Right kidney (tissue), 1 donor: ENCODE measurements at regions not wholly inside any gene's neighbourhood (a gene's known extent, or its start where the extent isn't known, plus 50 kb on each side); places are given as distances from the start of the nearest gene placed in this dataset.

ENCODE experiments used
- DNase-seq: peaks from one replicate; pipeline ENCODE4 v3.0.0-alpha.2; 2016

DNA sequence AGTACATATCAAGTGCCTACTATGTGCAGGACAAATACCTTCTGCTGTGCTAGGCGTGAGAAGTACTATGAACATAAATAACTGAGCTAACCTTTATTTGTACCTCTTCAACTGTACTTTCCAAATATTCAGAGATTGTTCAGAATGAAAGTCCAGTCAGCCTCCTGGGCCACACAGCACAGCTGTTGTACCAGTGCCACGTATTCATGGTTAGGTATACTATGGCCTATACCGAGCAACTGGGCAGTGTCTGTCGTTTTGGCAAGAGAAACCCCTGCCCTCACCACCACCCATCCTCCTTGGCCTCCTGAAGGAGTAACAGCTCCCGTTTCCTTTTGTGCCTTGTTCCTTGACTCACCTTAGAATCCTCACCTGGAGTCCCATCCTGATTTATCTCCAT, 53.0 kb downstream of the RASSF10 start:
- DNase-seq: no peak

DNA sequence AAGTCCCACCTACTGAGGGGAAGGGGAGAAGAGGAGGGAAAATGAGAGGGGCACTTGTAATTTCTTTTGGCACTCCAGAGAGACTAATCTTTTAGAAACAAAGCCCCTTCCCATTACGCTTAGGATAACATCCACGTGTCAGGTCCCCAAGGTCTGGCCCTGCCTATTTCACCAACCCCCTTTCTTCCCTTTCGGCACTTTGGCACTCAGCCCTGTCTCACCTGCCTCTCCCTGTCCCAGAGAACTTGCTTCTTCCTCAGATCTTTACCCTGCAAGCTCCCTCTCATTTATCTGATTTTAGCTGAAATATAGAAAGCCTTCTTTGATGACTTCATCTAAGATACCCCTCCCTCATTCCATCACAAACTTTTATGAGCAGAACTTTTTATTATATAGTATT, 55.5 kb downstream of the RASSF10 start:
- DNase-seq: no peak

DNA sequence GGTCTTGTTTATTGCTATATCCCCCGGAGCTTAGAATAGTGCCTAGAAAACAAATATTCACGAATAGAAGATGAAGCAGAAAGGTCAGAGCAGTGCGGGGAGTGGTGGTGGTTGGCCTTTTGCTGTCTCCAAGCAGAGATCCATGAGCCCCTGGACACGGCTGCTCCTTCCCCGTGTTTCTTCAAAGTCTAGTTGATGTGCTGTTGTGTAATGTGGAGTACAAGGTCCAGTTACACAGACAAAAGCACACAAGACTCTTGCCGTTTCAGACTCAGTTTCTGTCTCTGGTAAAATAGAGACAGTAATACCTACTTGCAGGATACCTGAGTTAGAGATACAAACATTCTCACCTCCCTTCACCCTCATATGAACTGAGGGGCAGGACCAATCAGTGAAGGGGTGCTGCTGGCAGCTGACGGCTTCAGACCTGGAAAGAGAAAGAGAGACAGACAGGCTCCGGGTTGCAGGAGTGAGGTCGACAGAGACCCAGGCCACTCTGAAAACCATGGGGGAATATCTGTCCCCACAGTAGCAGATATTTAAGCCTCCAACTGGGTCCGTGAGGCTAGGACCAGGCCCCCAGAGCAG, 56.2 kb downstream of the RASSF10 start:
- no peak for DNase-seq

DNA sequence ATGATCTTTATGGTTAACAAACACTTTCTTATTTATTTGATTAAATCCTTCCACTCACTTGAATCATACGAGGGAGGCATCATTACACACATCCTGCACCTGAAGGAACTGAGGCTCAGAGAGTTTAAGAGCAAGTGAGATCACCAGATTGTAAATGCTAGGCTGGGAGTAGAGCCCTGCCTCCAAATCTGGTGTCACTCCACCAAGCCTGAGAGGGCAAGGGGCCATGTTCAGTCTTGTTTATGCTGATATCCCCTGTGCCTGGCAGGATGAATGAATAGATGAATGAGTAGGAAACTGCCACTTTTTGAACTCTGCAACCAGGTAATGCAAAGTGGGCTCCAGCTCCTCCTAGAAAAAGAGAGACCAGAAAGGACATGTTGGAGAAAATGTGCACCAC, 59.1 kb downstream of the RASSF10 start:
- DNase-seq: no peak

DNA sequence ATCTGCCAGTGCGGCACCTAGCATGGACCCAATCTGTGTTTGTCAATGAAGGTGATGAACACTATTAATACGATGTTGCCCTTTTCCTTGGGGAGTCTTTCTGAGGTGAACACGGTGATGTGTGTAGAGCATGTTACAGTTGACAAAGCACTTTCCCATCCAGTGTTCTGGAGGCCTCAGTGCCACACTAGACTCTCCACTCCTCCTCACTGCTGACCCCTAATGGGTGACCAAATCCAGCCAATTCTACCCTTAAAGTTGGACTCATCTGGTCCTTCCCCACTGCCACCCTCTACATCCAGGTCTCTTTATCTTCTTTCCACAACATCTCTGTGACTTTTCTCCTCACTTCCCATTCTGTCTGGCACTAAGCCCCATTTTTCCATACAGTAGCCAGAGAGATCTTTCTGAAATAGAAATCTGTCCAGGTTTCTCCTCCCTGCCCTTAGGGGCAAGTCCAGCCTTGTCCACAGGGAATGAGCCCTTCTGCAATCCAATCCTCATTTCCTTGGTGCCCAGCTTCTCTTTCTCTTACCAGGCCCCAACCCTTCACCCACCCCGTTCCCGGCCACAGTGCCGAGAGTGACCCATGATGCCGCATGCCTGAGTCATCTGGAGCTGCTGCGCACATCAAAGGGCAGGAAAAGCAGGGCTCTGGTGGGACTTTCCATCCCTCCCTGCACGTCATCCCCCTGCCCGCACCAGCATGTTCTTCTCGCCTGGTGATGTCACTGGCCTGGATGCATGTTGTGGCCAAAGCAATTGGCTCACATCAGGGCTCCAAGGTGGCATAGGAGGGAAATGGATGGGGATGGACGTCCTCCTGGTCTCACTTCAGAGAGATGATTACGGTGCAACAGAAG, 64.2 kb downstream of the RASSF10 start:
- no peak for DNase-seq

DNA sequence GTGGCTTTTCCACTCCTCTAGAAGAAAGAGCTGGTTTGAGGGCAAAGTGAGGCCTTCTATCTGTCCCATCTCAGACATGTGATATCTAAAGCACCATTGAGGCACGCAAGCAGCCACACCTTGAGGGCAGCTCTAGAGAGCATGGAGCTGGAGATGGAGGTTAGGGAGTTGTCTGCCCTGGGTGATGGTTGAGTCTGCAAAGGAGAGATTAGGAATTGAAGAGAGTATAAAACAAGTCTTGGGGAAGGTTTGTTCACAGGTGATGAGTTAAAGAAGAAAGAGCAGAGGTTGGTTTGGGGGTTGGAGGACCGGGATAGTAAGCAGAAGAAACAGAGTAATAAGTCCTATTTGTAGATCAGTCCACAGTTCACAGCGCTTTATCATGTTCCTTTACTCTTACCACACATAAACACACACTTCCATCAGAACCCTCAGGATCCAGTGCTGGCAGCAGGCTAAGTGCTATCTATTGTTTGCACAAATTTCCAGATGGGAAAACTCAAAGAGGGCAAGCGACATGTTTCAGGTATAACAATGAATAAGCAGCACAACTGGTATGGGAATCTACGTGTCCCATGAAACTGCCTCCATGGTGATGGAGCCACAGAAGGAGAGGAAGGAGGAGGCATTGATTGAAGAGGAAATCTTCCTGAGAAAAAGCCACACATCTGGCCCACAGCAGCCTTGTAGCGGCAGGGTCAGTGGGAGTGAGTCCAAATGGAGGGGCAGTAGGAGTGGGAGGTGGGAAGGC, 65.8 kb downstream of the RASSF10 start:
- DNase-seq: no peak

DNA sequence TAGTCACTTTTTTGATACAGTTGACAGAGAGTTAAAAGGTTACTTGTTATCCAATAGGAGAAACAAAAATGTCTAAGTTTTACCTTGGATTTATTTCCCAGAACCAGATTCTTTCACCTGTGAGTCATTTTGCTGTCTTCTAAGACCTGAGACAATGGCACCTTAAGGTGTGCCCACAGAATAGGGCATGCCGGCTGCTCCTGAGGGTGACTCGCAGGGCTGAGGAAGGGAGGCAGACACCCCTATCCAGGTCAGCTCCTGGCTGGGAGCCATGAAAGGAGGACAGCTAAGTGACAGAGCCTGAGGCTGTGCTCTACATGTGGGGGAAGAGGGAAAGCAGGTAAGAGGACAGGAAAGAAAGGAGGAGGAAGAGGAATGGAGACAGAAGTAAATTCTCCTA, 67.8 kb downstream of the RASSF10 start:
- DNase-seq: no peak

DNA sequence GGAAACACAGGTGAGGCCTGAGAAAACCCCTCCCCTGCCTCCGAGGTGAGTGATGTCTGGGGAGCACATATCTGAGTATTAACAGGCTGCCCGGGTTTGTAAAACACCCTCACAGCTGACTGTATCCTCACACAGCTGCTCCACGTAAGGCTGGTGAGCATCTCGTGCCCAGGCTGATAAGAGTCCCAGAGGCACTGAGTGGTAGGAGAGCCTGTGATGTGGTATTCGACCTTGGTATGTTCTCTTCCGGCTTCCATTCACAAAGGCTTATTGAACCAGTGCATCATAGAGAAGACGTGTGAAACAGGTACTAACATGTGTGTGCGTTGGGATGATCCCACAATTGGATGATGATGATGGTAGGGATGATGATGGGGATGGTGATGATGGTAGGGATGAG, 71.7 kb downstream of the RASSF10 start:
- no peak for DNase-seq

DNA sequence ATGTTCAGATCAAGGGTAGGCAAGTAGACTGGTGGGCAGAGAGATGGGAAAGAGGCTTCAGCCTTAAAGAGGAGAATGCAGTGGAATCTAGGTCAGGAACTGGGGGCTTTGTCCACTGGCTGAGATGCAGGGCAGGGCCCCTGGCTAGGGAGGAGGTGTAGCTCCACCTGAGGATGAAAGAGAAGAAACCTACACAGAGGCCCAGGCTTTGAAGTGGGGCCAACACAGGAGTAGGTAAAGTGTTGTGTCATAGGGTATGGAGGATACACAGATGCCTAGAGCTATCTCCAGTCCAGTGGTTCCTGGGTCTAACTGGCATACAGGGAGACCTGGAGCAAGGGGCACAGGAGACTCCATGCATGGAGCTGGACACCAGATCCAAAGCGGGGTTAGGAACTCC, 73.5 kb downstream of the RASSF10 start:
- no peak for DNase-seq

DNA sequence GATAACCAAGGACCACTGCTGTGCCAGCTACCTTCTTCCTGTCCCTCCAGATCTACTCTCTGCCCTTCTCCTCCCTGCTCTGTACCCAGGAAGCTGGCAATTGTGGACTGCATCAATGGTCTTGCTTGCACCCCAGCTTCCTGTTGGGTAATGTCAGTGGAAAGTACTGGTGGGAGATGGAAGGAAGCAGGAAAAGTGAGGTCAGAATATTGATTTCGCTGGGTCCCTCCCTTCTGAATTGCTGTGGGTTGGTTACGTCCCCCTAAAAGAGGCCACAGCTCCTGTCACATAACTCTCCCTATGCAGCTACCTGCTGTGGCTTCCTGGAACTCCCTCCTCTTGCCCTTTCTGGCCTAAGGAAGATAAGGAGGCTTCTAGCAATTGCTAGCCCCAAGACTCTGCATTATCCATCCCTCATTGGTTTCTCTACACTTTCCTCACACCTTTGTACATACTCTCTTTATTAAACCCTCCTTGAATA, 81.2 kb downstream of the RASSF10 start:
- DNase-seq: no peak

DNA sequence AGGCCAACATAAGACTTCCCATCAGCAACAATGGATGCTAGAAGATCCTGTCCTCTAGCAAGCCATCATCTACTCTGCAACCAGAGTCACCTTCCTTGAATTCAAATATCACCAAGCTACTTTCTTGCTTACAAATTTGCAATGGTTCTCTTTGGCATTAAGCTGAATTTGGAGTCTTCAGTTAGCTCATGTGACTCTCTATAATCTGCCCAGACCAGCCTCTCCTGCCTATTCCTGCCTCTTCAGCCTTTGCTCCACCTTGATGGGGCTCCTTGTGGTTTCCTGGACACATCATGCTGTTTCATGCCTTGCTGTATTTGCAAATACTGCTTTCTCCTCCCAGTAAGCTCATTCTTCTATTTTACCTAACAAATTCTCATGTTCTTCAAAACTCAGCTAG, 82.3 kb downstream of the RASSF10 start:
- no peak for DNase-seq

DNA sequence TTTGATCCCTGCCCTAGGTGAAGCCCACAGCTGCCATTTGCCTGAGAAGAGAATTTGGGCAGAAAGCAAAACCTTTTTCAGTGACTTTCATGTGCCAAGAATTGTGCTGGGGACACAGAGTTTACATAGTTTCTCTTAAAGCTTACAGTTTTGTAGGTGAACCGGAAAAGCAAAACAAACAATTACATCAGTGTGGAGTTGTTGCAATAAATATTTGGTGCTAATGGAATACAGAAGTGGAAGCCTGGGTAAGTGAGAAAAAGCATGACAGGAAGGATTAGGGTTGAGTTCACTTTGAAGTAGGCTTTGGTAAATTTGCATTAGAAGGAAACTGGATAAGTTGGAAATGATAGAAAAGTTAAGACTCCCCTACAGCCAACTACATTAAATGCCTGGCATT, 82.7 kb downstream of the RASSF10 start:
- no peak for DNase-seq

DNA sequence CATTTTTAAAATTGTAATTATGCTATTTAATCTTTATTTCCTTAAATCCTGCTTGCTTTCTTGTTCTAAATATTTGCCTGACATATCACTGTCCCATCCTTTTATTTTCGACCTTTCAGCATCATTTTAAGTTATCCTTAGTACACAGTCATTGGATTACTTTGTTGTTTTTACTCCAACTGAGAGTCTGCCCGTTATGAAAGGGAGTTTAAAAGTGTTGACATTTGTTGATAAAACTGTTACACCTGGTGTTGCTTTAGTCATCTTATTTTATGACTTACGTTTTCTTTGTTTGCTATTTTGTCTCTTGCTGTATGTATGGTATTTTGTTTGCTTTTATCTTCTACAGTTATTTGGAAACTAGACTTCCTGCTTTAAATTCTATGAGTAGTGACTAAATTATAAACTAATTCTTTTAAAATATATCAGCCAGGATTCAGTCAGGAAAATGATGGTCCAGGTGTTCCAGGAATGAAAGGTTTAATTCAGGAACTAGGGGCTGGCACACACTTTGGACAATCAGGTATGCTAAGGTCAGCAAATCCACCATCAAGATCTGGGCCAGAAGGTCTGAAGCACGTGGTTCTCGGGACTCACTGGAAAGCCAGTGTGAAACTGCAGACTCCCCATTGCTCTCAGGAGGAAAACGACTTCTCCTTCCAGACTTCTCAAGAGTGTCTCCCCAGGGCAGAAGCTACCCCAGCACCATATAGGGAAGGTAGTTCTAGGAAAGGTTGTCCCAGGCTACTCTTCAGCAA, 86.0 kb downstream of the RASSF10 start:
- DNase-seq: no peak

DNA sequence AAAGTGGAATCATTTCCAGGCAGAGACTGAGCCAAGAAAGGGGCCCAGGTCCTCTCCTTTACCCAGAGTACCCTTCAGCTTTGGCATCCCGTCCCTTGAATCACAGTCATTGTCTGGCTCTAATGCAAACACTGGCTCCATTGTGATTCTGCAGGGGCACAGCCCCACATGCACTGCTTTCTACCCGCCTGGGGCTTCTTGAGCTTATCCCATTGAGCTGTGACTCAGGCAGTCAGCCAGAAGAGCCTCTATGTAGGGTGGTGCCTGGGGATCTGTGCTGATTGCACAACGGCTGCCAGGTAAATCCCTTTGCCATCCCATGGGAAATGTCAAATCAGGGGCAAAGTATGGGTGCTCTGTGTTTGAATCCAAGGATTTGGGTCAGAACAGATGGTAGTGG, 88.9 kb downstream of the RASSF10 start:
- no peak for DNase-seq

DNA sequence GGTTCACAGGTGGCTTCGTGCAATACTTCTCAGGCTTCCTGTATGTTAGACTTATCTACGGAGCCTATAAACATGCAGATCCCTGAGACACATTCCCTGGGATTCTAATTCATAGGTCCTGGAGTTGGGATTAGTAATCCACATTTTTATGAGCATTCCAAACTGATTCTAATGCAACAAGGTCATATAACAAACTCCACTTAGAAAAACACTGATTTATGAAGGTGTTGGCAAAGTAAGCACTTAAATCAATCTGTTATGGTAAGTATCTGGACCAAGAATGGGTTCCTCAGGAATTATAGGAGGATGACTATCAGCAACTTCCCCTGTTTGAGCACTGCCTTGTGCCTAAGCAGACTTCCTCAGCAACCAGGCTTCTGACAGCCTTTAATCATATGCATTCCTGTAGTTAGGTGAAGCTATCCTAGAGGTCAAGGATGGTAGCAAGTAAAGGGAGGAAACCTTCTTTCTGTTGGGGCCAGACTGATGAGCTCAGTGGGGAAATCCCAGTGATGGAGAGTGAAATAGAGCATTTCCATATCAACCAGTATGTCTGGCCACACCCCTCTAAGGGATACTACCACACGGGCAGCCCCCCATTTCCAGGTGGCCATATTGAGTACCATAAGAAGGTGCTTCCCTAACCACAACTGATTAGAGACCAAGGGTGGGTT, 89.6 kb downstream of the RASSF10 start:
- no peak for DNase-seq

DNA sequence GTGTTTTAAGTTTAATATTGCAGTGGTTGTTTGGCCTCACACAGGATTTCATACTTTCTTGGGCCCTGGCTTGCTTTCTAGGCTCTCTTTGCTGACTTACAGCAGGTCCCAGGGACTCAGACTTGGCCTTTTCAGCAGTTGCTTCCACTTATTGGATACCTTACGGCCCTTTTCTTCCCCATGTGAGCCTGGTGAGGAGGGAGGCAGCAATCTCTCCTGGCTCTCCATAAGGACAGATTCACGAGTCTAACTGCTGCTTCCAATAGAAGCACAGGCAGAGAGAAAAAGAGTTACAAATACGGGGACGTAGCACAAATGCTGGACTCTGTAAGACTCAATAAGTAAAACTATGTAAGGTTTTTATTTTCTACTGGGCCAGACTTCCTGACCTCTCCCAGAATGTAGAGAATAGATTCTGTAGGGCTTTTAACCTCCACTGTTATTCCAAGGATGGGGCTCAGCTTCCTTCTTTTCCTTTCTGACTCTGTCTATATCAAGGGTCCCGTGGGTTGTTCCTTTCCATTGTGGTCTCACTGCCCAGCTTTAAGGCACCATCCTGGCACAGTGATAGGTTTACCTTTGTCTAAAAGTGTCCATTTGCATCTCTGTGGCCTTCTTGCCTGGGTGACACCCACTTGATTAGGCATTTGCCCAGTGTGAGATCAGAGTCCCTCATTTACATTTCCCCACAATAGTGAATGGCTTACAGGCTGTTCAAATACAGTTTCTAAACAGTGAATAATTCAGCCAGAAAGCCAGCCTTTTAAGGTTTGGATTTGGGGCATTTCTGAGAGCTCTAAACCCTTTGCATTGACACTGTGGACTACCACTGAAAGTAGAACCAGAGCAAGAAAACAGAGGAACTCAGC, 92.8 kb downstream of the RASSF10 start:
- DNase-seq: no peak

DNA sequence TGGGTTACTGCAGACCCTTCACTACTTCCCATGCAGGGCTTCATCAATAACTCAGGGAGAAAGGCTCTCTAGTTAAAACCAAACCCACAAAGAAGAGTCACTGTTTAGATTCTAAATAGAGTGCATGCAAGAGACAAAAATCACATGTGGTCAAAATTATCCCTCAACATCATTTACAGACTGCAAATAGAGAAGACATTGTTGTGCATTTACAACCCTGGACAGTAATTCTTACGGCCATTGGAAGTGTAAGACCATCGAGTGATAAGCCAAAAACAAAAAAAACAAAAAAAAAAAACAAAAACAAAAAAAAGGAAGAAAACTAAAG, 93.4 kb downstream of the RASSF10 start:
- DNase-seq: no peak

DNA sequence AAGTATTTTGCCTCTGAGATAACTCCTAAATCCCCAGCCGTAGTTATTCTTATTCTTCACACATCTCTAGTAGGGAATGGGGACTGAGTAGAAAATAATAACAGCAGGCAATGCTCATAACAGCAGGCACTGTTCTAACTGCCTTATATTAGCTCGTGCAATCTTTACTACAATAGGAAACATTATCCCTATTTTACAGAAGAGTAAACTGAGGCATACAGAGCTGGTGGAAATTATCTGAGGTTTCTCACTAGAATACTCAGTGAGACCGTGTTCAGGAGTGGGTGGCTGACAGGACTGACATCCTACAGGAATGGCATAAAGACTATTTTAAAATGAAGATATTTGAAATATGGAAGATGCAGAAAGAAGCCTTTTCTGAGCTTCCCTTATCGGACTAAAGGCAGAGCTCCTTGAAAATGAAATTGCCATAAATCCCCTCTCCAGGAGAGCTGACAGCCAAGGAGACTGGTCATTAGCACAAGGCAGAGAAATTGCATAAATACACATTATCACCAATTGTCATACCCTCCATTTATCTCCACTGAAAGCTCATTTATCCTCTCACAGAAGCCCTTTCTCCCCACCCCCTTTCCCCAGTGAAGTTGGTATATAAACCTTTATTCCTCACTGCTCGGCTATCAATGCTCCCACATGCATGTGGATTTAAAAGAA, 93.9 kb downstream of the RASSF10 start:
- DNase-seq: no peak

DNA sequence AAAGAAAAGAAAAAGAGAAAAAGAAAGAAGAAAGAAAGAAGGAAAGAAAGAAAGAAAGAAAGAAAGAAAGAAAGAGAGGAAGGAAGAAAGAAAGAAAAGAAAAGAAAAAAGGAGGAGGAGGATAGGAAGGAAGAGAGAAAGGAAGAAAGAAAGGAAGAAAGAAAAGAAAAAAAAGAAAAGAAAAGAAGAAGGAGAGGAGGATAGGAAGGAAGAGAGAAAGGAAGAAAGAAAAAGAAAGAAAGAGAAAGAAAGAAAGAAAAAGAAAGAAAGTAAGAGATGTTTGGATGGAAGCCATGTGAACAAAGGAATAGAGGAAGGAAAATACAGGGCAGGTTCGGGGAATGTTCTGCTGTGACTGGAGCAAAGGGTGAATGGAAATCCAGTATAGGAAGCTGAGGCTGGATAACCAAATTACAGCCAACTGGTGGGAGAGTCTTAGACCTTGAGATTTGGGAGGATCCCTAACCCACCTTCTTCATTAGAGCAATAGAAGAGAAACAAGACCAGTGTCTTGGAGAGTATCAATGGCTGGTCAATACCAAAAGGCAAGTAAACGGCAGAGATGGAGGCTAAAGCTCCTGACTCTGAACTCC, 94.9 kb downstream of the RASSF10 start:
- DNase-seq: no peak

DNA sequence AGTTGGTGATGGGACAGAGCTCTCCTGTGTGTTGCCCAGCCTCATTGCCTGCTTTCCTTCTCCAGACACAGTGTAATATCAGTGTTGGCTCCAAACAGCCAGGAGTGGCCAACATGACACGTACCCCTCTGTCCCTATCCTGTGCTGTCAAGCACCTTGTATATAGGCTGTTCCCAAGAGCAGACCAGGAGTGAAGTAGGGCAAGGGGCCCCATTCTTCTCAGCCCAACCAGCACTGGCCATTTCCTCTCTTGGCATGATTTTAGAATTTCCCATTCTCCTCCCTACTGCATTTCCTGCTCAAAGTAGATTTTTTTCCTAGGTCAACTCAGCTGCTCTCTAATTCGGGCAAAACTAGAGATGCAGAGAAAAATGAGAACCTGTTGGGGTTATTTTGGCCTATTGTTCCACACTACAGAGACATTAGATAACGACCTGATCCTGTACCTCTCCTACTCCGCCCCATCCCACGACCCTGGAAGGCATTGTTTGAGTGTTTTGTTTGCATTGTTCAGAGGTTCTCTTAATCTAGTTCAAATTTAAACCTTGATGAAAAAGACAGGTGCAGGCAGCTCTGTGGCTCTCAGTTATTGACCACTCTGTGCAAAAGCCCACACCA, 95.6 kb downstream of the RASSF10 start:
- no peak for DNase-seq
